ENCODE measurements at regions not wholly inside any gene's neighbourhood (a gene's known extent, or its start where the extent isn't known, plus 50 kb on each side); places are given as distances from the start of the nearest gene placed in this dataset.

- ChIA-PET POLR2A (no interaction called here), CTCF (no interaction called here)
- no peak overlapping the region for H3K27ac Mint-ChIP-seq
- no peaks in the 10 kb centered on the region for H3K27me3 Mint-ChIP-seq
- no peaks in the 10 kb centered on the region for H3K4me1 Mint-ChIP-seq
- TF ChIP-seq CTCF (IDR thresholded peaks at IDR 0.05) = no peak
- intact Hi-C loops (cut with micrococcal nuclease) = no loop called here
- no peaks in the 10 kb centered on the region for H3K36me3 Mint-ChIP-seq (ENCODE audit: low read depth)
- no peak overlapping the region for H3K4me3 Mint-ChIP-seq
- H3K9me3 Mint-ChIP-seq = peaks cover 3% of the 10 kb centered on the region
- no peak for ATAC-seq (ENCODE audit: low read depth)
- DNase-seq = no peak
These were observed 61.5 kb upstream of the NUDT12 start for GRCh38 chr5:103624035-103624480.

GRCh38 chr5:103623425-103623824 lies 60.8 kb upstream of the NUDT12 start:
- ATAC-seq (ENCODE audit: low read depth) (no peak), DNase-seq (no peak)
- Mint-ChIP-seq H3K36me3 (ENCODE audit: low read depth) (no peaks in the 10 kb centered on the region), H3K4me3 (no peak overlapping the region), H3K27me3 (no peaks in the 10 kb centered on the region), H3K4me1 (no peaks in the 10 kb centered on the region), H3K27ac (no peak overlapping the region), H3K9me3 (peaks cover 3% of the 10 kb centered on the region)
- intact Hi-C loops (cut with micrococcal nuclease) = no loop called here
- ChIA-PET POLR2A (no interaction called here), CTCF (no interaction called here)
- TF ChIP-seq CTCF (IDR thresholded peaks at IDR 0.05) = no peak

GRCh38 chr5:103621548-103621930 lies 59.0 kb upstream of the NUDT12 start:
- no peaks in the 10 kb centered on the region for H3K27me3 Mint-ChIP-seq
- intact Hi-C loops (cut with micrococcal nuclease) = no loop called here
- no peaks in the 10 kb centered on the region for H3K4me1 Mint-ChIP-seq
- H3K4me3 Mint-ChIP-seq = no peak overlapping the region
- H3K36me3 Mint-ChIP-seq (ENCODE audit: low read depth) = no peaks in the 10 kb centered on the region
- POLR2A ChIA-PET = no interaction called here
- CTCF ChIA-PET = no interaction called here
- peaks cover 3% of the 10 kb centered on the region for H3K9me3 Mint-ChIP-seq
- no peak for TF ChIP-seq CTCF (IDR thresholded peaks at IDR 0.05)
- H3K27ac Mint-ChIP-seq = no peak overlapping the region
- no peak for ATAC-seq (ENCODE audit: low read depth)
- DNase-seq = no peak

- Mint-ChIP-seq H3K27me3 (no peaks in the 10 kb centered on the region), H3K4me3 (no peak overlapping the region), H3K36me3 (ENCODE audit: low read depth) (no peaks in the 10 kb centered on the region), H3K9me3 (peaks cover 3% of the 10 kb centered on the region), H3K4me1 (no peaks in the 10 kb centered on the region), H3K27ac (no peak overlapping the region)
- intact Hi-C loops (cut with micrococcal nuclease) = no loop called here
- ATAC-seq (ENCODE audit: low read depth) (no peak), DNase-seq (no peak)
- ChIA-PET CTCF (no interaction called here), POLR2A (no interaction called here)
- no peak for TF ChIP-seq CTCF (IDR thresholded peaks at IDR 0.05)
These were observed 58.4 kb upstream of the NUDT12 start for GRCh38 chr5:103620851-103621547.

- no peak overlapping the region for H3K27ac Mint-ChIP-seq
- no peaks in the 10 kb centered on the region for H3K36me3 Mint-ChIP-seq (ENCODE audit: low read depth)
- no peak for TF ChIP-seq CTCF (IDR thresholded peaks at IDR 0.05)
These were observed 55.3 kb upstream of the NUDT12 start for GRCh38 chr5:103617913-103618312.

More at GRCh38 chr5:103617913-103618312, 55.3 kb upstream of the NUDT12 start:
- H3K4me1 Mint-ChIP-seq = no peaks in the 10 kb centered on the region
- no peaks in the 10 kb centered on the region for H3K27me3 Mint-ChIP-seq
- H3K4me3 Mint-ChIP-seq = no peak overlapping the region
- DNase-seq = no peak
- ChIA-PET POLR2A (no interaction called here), CTCF (no interaction called here)
- no peaks in the 10 kb centered on the region for H3K9me3 Mint-ChIP-seq
- no peak for ATAC-seq (ENCODE audit: low read depth)
- intact Hi-C loops (cut with micrococcal nuclease) = no loop called here

All from activated B cell treated with CpG ODN at 0.5 μM for 24 hours (primary cell).